WERI-Rb-1 (cell line): ENCODE measurements at regions not wholly inside any gene's neighbourhood (a gene's known extent, or its start where the extent isn't known, plus 50 kb on each side); places are given as distances from the start of the nearest gene placed in this dataset.

Experiments
- DNase-seq: peaks from one replicate; pipeline ENCODE4 v3.0.0-alpha.2; 2020
- H3K27ac ChIP-seq: fragments of 250-450 bp; sonication (Bioruptor Pico); 2 replicates; pipeline ENCODE4 v1.5.1; 2020; ENCODE audit warnings: mild to moderate bottlenecking, moderate library complexity
- H3K27me3 ChIP-seq: fragments of 250-450 bp; sonication (Bioruptor Pico); 2 replicates; pipeline ENCODE4 v1.5.1; 2021; ENCODE audit warnings: mild to moderate bottlenecking, low read depth, moderate library complexity; ENCODE audit not compliant: insufficient read depth, severe bottlenecking
- H3K36me3 ChIP-seq: fragments of 250-450 bp; sonication (Bioruptor Pico); 2 replicates; pipeline ENCODE4 v1.5.1; 2020; ENCODE audit warnings: mild to moderate bottlenecking, moderate library complexity
- H3K4me3 ChIP-seq: 2 replicates; pipeline ENCODE4 v1.5.1; 2011; ENCODE audit warnings: low read depth, mild to moderate bottlenecking, control low read depth, low read length
- H3K9me3 ChIP-seq: fragments of 250-450 bp; sonication (Bioruptor Pico); 2 replicates; pipeline ENCODE4 v1.5.1; 2021; ENCODE audit warnings: mild to moderate bottlenecking, moderate library complexity; ENCODE audit not compliant: severe bottlenecking
- TF ChIP-seq, protein P1 (sequence below): IDR thresholded peaks from 2 replicates; pipeline ENCODE4 v1.5.1; 2011; ENCODE audit warnings: low read depth, mild to moderate bottlenecking, control low read depth, inconsistent platforms, low read length

DNA sequence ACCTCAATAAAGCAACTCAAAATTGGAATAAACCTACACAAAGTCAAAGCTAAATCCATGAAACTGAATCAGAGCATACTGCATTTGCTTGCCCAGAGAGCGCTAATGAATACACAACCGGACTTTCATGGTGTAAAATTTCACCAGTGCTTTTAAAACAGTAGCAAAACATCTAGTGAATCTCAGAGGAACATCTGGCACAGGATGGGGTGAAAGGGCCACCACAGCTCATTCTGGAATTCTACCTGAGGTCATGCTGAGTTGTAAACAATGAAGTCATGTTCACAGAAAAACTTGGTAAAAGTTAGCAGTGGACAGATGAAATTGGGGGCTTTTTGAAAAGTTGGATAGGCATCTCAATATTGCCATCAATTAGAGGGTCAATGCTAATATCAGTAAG lies 125.6 kb upstream of the STXBP5 start:
- no peak overlapping the region for H3K27ac ChIP-seq
- H3K27me3 ChIP-seq: no peaks in the 10 kb centered on the region
- no peaks in the 10 kb centered on the region for H3K36me3 ChIP-seq
- TF ChIP-seq, protein P1, sequence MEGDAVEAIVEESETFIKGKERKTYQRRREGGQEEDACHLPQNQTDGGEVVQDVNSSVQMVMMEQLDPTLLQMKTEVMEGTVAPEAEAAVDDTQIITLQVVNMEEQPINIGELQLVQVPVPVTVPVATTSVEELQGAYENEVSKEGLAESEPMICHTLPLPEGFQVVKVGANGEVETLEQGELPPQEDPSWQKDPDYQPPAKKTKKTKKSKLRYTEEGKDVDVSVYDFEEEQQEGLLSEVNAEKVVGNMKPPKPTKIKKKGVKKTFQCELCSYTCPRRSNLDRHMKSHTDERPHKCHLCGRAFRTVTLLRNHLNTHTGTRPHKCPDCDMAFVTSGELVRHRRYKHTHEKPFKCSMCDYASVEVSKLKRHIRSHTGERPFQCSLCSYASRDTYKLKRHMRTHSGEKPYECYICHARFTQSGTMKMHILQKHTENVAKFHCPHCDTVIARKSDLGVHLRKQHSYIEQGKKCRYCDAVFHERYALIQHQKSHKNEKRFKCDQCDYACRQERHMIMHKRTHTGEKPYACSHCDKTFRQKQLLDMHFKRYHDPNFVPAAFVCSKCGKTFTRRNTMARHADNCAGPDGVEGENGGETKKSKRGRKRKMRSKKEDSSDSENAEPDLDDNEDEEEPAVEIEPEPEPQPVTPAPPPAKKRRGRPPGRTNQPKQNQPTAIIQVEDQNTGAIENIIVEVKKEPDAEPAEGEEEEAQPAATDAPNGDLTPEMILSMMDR: no peak
- DNase-seq: no peak
- no peak overlapping the region for H3K4me3 ChIP-seq
- H3K9me3 ChIP-seq: no peaks in the 10 kb centered on the region

GRCh38 chr6:147080225-147080624 lies 124.0 kb upstream of the STXBP5 start:
- Histone ChIP-seq H3K36me3 (no peaks in the 10 kb centered on the region), H3K9me3 (no peaks in the 10 kb centered on the region), H3K27me3 (no peaks in the 10 kb centered on the region), H3K4me3 (no peak overlapping the region), H3K27ac (no peak overlapping the region)
- TF ChIP-seq, protein P1: no peak
- DNase-seq: no peak

- H3K36me3 ChIP-seq: no peaks in the 10 kb centered on the region
- H3K9me3 ChIP-seq: no peaks in the 10 kb centered on the region
- H3K27me3 ChIP-seq: no peaks in the 10 kb centered on the region
- H3K4me3 ChIP-seq: no peak overlapping the region
- no peak for DNase-seq
- TF ChIP-seq, protein P1: no peak
- no peak overlapping the region for H3K27ac ChIP-seq
These were observed 123.1 kb upstream of the STXBP5 start for GRCh38 chr6:147081076-147081609.

GRCh38 chr6:147087641-147088040 lies 116.6 kb upstream of the STXBP5 start:
- no peak for DNase-seq
- TF ChIP-seq, protein P1: no peak
- Histone ChIP-seq H3K4me3 (no peak overlapping the region), H3K9me3 (no peaks in the 10 kb centered on the region), H3K27me3 (no peaks in the 10 kb centered on the region), H3K27ac (no peak overlapping the region), H3K36me3 (no peaks in the 10 kb centered on the region)

- H3K4me3 ChIP-seq: no peak overlapping the region
- TF ChIP-seq, protein P1: no peak
These were observed 115.4 kb upstream of the STXBP5 start for GRCh38 chr6:147088861-147089260.

DNA sequence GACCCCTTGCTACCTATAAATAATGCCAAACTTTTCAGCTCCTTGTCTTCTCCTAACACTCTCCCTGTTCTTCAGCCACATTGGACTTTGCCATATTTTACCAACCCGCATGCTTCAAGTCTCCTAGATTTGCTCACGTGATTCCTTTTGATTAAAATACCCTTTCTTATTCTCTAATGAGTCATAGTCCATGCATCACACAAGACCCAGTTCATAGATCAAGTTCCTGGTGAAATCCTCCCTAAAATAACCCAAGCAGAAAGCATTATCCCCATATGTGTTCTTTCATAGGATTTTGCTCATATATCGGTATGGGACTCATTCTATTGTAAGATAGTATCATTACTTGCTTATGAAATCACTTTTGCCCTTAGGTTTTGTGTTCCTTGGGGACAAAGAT lies 108.9 kb upstream of the STXBP5 start:
- no peak overlapping the region for H3K27ac ChIP-seq
- no peaks in the 10 kb centered on the region for H3K9me3 ChIP-seq
- TF ChIP-seq, protein P1: no peak
- H3K36me3 ChIP-seq: no peaks in the 10 kb centered on the region
- DNase-seq: no peak
- no peak overlapping the region for H3K4me3 ChIP-seq
- no peaks in the 10 kb centered on the region for H3K27me3 ChIP-seq

More at GRCh38 chr6:147088861-147089260, 115.4 kb upstream of the STXBP5 start:
- Histone ChIP-seq H3K9me3 (no peaks in the 10 kb centered on the region), H3K27me3 (no peaks in the 10 kb centered on the region), H3K27ac (no peak overlapping the region), H3K36me3 (no peaks in the 10 kb centered on the region)
- no peak for DNase-seq
